ENCODE measurements at regions not wholly inside any gene's neighbourhood (a gene's known extent, or its start where the extent isn't known, plus 50 kb on each side); places are given as distances from the start of the nearest gene placed in this dataset.

DNA sequence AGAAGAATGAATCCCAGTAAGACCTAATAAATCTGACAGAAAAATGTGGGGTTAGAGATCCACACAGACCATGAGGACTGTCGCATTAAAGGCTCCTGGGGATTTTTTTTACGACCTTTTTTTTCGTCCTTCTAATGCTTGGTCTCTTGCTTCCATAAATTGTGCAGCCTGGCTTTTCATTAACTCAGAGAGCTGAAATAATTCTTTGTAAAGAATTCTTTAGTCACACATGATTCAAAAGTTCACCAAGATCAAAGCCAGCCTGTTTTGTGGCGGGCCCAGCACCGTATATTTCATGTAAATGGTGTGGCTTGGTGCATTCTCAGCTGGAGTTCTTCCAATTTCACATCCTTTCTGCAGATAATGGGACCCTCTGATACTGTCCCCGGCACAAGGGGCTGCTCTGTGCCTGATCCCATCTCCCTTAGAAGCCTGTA, 206.6 kb upstream of the BMPER start (continued):
- TF ChIP-seq CREM (IDR thresholded peaks at IDR 0.05) (peak; percentile 40; the same call in 1 of the 2 replicates), CREM (CRISPR knock-in tag; IDR thresholded peaks at IDR 0.05) (no peak), SRSF4 (IDR thresholded peaks at IDR 0.05; ENCODE audit: low read depth, low read length, poor library complexity, severe bottlenecking) (no peak), ARID3A (IDR thresholded peaks at IDR 0.05; ENCODE audit: low read depth, low read length) (0 out of 2 replicates have a peak, but pooled peaks have one; percentile 19), ZNF276 (CRISPR knock-in tag; IDR thresholded peaks at IDR 0.05; ENCODE audit: low read depth) (no peak), ZNF354B (CRISPR knock-in tag; IDR thresholded peaks at IDR 0.05) (no peak), RXRA (CRISPR knock-in tag; IDR thresholded peaks at IDR 0.05) (no peak), ZMYM4 (CRISPR knock-in tag; IDR thresholded peaks at IDR 0.05) (0 out of 2 replicates have a peak, but pooled peaks have one; percentile 11), TCF7L2 (IDR thresholded peaks at IDR 0.05; ENCODE audit: low read depth, low read length) (peak; percentile 50; the same call in 1 of the 2 replicates), HMGXB4 (CRISPR knock-in tag; IDR thresholded peaks at IDR 0.05; ENCODE audit: borderline replicate concordance in 1 of 2, low read depth in 1 of 2) (no peak), NR2F6 (IDR thresholded peaks at IDR 0.05) (no peak), NR2F6 (CRISPR knock-in tag; IDR thresholded peaks at IDR 0.05) (0 out of 2 replicates have a peak, but pooled peaks have one; percentile 15), PHF21A (CRISPR knock-in tag; IDR thresholded peaks at IDR 0.05) (peak; percentile 8; the same call in 1 of the 2 replicates), NCOR1 (IDR thresholded peaks at IDR 0.05; ENCODE audit: borderline replicate concordance, low read length) (peak; percentile 58; the same call in 1 of the 2 replicates), ZNF251 (CRISPR knock-in tag; IDR thresholded peaks at IDR 0.05) (no peak)
- TF ChIP-seq, protein P1, sequence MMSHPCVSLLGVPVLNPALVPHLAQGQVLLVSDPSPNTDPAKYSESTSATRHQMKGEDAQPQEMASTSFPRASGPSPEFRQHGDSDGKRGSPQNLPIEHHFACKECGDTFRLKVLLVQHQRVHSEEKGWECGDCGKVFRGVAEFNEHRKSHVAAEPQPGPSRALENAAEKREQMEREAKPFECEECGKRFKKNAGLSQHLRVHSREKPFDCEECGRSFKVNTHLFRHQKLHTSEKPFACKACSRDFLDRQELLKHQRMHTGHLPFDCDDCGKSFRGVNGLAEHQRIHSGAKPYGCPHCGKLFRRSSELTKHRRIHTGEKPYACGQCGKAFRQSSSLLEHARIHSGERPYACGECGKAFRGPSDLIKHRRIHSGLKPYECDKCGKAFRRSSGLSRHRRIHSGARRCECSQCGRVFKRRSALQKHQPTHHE (CRISPR knock-in tag; IDR thresholded peaks at IDR 0.05; ENCODE audit: borderline replicate concordance), result no peak
- TF ChIP-seq, protein P2, sequence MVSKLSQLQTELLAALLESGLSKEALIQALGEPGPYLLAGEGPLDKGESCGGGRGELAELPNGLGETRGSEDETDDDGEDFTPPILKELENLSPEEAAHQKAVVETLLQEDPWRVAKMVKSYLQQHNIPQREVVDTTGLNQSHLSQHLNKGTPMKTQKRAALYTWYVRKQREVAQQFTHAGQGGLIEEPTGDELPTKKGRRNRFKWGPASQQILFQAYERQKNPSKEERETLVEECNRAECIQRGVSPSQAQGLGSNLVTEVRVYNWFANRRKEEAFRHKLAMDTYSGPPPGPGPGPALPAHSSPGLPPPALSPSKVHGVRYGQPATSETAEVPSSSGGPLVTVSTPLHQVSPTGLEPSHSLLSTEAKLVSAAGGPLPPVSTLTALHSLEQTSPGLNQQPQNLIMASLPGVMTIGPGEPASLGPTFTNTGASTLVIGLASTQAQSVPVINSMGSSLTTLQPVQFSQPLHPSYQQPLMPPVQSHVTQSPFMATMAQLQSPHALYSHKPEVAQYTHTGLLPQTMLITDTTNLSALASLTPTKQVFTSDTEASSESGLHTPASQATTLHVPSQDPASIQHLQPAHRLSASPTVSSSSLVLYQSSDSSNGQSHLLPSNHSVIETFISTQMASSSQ (IDR thresholded peaks at IDR 0.05; ENCODE audit: low read depth), result peak; percentile 75
- TF ChIP-seq, protein P2 (CRISPR knock-in tag; IDR thresholded peaks at IDR 0.05; ENCODE audit: borderline replicate concordance), result peak; percentile 36; the same call in 1 of the 2 replicates

All from HepG2 (cell line).